Activated CD8-positive, alpha-beta memory T cell treated with anti-CD3 and anti-CD28 coated beads, Interleukin-2, amount 50 U/mL, for 4 hours (primary cell): ENCODE measurements at regions not wholly inside any gene's neighbourhood (a gene's known extent, or its start where the extent isn't known, plus 50 kb on each side); places are given as distances from the start of the nearest gene placed in this dataset.
A peak's percentile ranks its signal among the peaks of the same experiment; 100 is the strongest.
"Not testable (repeated sequence)": the region's sequence is repeated elsewhere in the genome, so short reads cannot be mapped to it uniquely, and the experiment has no call there.

ENCODE experiments used
- DNase-seq: peaks from one replicate; pipeline ENCODE4 v3.0.0-alpha.2; 2020

GRCh38 chr13:50510885-50511545 is 332.5 kb downstream of the DLEU7 start:
- DNase-seq, result not testable (repeated sequence)

- no peak for DNase-seq
Measured at GRCh38 chr13:50511877-50512341, 331.6 kb downstream of the DLEU7 start.

- DNase-seq, result peak; percentile 33
Measured at GRCh38 chr13:50512474-50513299, 330.8 kb downstream of the DLEU7 start.

GRCh38 chr13:50513300-50513877 is 330.1 kb downstream of the DLEU7 start:
- no peak for DNase-seq

- no peak for DNase-seq
Measured at GRCh38 chr13:50514249-50514648, 329.2 kb downstream of the DLEU7 start.

GRCh38 chr13:50518131-50518530 is 325.4 kb downstream of the DLEU7 start:
- DNase-seq, result no peak

GRCh38 chr13:50518781-50519201 is 324.7 kb downstream of the DLEU7 start:
- DNase-seq, result no peak

- no peak for DNase-seq
Measured at GRCh38 chr13:50519866-50520265, 323.6 kb downstream of the DLEU7 start.

GRCh38 chr13:50521006-50521830 is 322.3 kb downstream of the DLEU7 start:
- no peak for DNase-seq

GRCh38 chr13:50521831-50522149 is 321.7 kb downstream of the DLEU7 start:
- no peak for DNase-seq

GRCh38 chr13:50522506-50522905 is 321.0 kb downstream of the DLEU7 start:
- no peak for DNase-seq

GRCh38 chr13:50523307-50523706 is 320.2 kb downstream of the DLEU7 start:
- no peak for DNase-seq

GRCh38 chr13:50524560-50524959 is 318.9 kb downstream of the DLEU7 start:
- DNase-seq, result no peak

- no peak for DNase-seq
Measured at GRCh38 chr13:50526661-50527071, 316.8 kb downstream of the DLEU7 start.

GRCh38 chr13:50527188-50527587 is 316.3 kb downstream of the DLEU7 start:
- DNase-seq, result no peak

GRCh38 chr13:50527612-50528509 is 315.6 kb downstream of the DLEU7 start:
- DNase-seq, result no peak

- no peak for DNase-seq
Measured at GRCh38 chr13:50529154-50529882, 314.2 kb downstream of the DLEU7 start.

GRCh38 chr13:50531917-50532899 is 311.3 kb downstream of the DLEU7 start:
- no peak for DNase-seq

GRCh38 chr13:50535050-50535449 is 308.4 kb downstream of the DLEU7 start:
- DNase-seq, result no peak

- DNase-seq, result no peak
Measured at GRCh38 chr13:50537029-50537428, 306.5 kb downstream of the DLEU7 start.
